Choroid plexus epithelial cell (primary cell): ENCODE measurements at regions not wholly inside any gene's neighbourhood (a gene's known extent, or its start where the extent isn't known, plus 50 kb on each side); places are given as distances from the start of the nearest gene placed in this dataset.
"Not testable (repeated sequence)": the region's sequence is repeated elsewhere in the genome, so short reads cannot be mapped to it uniquely, and the experiment has no call there.

Experiments
- DNase-seq: peaks from one replicate; pipeline ENCODE4 v3.0.0-alpha.2; 2010; ENCODE audit warnings: low read depth
- H3K4me3 ChIP-seq: 2 replicates; pipeline ENCODE4 v1.5.1; 2011; ENCODE audit warnings: low read depth, mild to moderate bottlenecking, control low read depth, low read length, moderate library complexity
- CTCF ChIP-seq: conservative IDR thresholded peaks from 2 replicates; pipeline ENCODE4 v1.5.1; 2011; ENCODE audit warnings: low read depth, mild to moderate bottlenecking, control low read depth, inconsistent platforms, low read length, moderate library complexity

- no peak for DNase-seq
- TF ChIP-seq CTCF: no peak
- no peak overlapping the region for H3K4me3 ChIP-seq
Measured at GRCh38 chr1:213457733-213458132, 406.7 kb downstream of the RPS6KC1 start.

DNA sequence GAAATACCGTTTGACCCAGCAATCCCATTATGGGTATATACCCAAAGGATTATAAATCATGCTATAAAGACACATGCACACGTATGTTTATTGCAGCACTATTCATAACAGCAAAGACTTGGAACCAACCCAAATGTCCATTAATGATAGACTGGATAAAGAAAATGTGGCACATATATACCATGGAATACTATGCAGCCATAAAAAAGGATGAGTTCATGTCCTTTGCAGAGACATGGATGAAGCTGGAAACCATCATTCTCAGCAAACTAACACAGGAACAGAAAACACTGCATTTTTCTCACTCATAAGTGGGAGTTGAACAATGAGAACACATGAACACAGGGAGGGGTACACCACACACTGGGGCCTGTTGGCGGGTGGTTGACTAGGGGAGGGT lies 411.3 kb downstream of the RPS6KC1 start:
- not testable (repeated sequence) for DNase-seq, H3K4me3 ChIP-seq

GRCh38 chr1:213464786-213465460 lies 413.9 kb downstream of the RPS6KC1 start:
- TF ChIP-seq CTCF: no peak
- no peak overlapping the region for H3K4me3 ChIP-seq
- DNase-seq: no peak

GRCh38 chr1:213466541-213466940 lies 415.5 kb downstream of the RPS6KC1 start:
- no peak for TF ChIP-seq CTCF
- H3K4me3 ChIP-seq: no peak overlapping the region
- no peak for DNase-seq

DNA sequence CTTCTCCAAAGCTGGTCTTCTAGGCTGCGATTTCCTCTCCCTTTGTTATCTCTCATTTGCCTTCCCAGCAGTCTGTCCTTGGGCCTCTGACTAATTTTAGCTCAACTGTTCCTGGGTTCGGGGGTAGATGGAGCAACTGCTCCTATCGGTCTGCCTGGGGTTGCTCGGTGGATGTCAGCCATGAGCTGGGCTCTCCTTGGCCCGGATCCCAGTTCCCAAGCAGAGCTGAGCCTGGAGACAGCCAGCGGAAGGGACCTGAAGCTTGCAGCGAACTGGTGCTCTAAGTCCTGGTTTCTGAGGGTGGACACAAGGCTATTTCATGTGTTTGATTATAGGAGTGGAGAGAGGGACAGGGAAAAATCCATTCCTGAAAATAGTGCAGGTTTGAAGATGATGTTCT lies 423.0 kb downstream of the RPS6KC1 start:
- no peak for TF ChIP-seq CTCF
- peak; percentile 3 for DNase-seq
- no peak overlapping the region for H3K4me3 ChIP-seq

DNA sequence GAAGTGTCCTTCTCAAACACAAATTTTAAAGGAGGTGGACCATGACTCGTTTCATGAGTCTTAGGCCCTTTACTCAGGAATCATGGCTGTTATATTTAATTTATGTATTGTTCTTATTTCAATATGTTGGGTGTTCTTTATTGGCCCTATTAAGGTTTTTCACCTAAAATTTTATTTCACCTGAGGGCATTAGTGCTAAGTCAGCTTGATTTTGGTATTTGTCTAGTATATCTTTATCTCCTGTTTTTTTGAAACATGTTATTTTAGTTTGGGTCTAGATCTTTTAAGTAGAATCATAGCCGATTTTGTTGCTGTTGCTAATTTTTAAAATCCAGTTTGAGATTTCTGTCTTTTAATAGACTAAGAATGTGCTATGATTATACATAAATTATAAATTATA lies 430.4 kb downstream of the RPS6KC1 start:
- H3K4me3 ChIP-seq: no peak overlapping the region
- TF ChIP-seq CTCF: no peak

GRCh38 chr1:213484333-213484732 lies 433.3 kb downstream of the RPS6KC1 start:
- no peak overlapping the region for H3K4me3 ChIP-seq
- DNase-seq: no peak
- no peak for TF ChIP-seq CTCF

More for the DNA sequence above, 430.4 kb downstream of the RPS6KC1 start:
- DNase-seq: no peak
